K562 (cell line): ENCODE measurements at regions not wholly inside any gene's neighbourhood (a gene's known extent, or its start where the extent isn't known, plus 50 kb on each side); places are given as distances from the start of the nearest gene placed in this dataset.

Source experiments
- ATAC-seq: fragments of 200-7000 bp; cut with Tn5 transposase; 3 replicates; pipeline ENCODE4 v1.9.1; 2020; ENCODE audit warnings: moderate library complexity
- BruUV-seq: library from RNA; stranded (reverse); fragments of 400-500 nt; replicated peaks from 2 replicates; lab custom pipeline; 2021; lab: Mats Ljungman, UMichigan
- CTCF ChIA-PET: fragments of 300-600 bp; formaldehyde crosslinking; extraction: SDS; loops from one replicate; lab custom pipeline; 2021; ENCODE audit warnings: low intra/inter-chr PET ratio; lab: Yijun Ruan, JAX
- POLR2A ChIA-PET: fragments of 300-600, 350-650 bp; sonication (Branson Sonifier 250); formaldehyde crosslinking; extraction: SDS; loops from one replicate; lab custom pipeline; 2021; ENCODE audit warnings: antibody characterized with exemption, inconsistent platforms; lab: Yijun Ruan, JAX
- DNase-seq, 4 experiments: peaks; one replicate each; pipeline versions ENCODE4 v3.0.0 to v3.0.0-alpha.2; 2011 to 2018; ENCODE audit warnings: low spot score in 3 of 4, mixed read lengths in 3 of 4; ENCODE audit errors: extremely low read depth in 1 of 4
- FAIRE-seq: peaks from 2 replicates; lab custom pipeline; 2011; peaks lifted over from hg19 to GRCh38; lab: Jason Lieb, UNC
- H2AFZ ChIP-seq: 2 replicates; pipeline ENCODE4 v1.6.0; 2011; ENCODE audit warnings: low read depth, low read length, control low read depth, inconsistent platforms
- H3K27ac ChIP-seq: fragments of 200-600 bp; 3 replicates; pipeline ENCODE4 v1.8.0; 2011; ENCODE audit warnings: low read depth, mild to moderate bottlenecking, control low read depth, inconsistent platforms, low read length, moderate library complexity, mixed read lengths; ENCODE audit errors: extremely low read depth
- H3K27me3 ChIP-seq, 2 experiments: fragments of 300-600 bp in 1 of 2; 2 replicates in 1 of 2; 3 replicates in 1 of 2; pipeline versions ENCODE4 v1.6.0 to v1.8.0; 2011; ENCODE audit warnings: inconsistent platforms in 2 of 2, low read length in 2 of 2, mild to moderate bottlenecking in 1 of 2, mixed read lengths in 1 of 2, moderate library complexity in 1 of 2; ENCODE audit not compliant: control insufficient read depth in 2 of 2, insufficient read depth in 2 of 2
- H3K36me3 ChIP-seq: fragments of 300-600 bp; 3 replicates; pipeline ENCODE4 v1.8.0; 2011; ENCODE audit warnings: mild to moderate bottlenecking, low read length, inconsistent platforms; ENCODE audit not compliant: control insufficient read depth, insufficient read depth
- H3K4me1 ChIP-seq, 2 experiments: fragments of 200-600 bp in 1 of 2; replicated peaks in 1 of 2; 2 replicates in 1 of 2; 3 replicates in 1 of 2; pipeline versions ENCODE4 v1.5.1 to v1.8.0; 2011; ENCODE audit warnings: inconsistent platforms in 2 of 2, low read length in 2 of 2, mild to moderate bottlenecking in 1 of 2, mixed read lengths in 1 of 2, moderate library complexity in 1 of 2; ENCODE audit not compliant: control insufficient read depth in 2 of 2, insufficient read depth in 2 of 2
- H3K4me2 ChIP-seq: 2 replicates; pipeline ENCODE4 v1.6.1; 2011; ENCODE audit warnings: low read length, control low read depth, inconsistent platforms, mixed read lengths; ENCODE audit not compliant: insufficient read depth
- H3K4me3 ChIP-seq: fragments of 200-600 bp; sonication (generic), shearing (Covaris generic); 2 replicates; pipeline ENCODE4 v1.5.1; 2016; ENCODE audit warnings: control low read depth, inconsistent platforms
- H3K79me2 ChIP-seq: fragments of 200-600 bp; 3 replicates; pipeline ENCODE4 v1.8.0; 2011; ENCODE audit warnings: low read length, inconsistent platforms; ENCODE audit not compliant: control insufficient read depth, insufficient read depth
- H3K9ac ChIP-seq, 2 experiments: 2 replicates each; pipeline versions ENCODE4 v1.6.0 to v1.6.1; 2011; ENCODE audit warnings: low read depth in 2 of 2, low read length in 2 of 2, control low read depth in 1 of 2, inconsistent platforms in 1 of 2, mild to moderate bottlenecking in 1 of 2, mixed read lengths in 1 of 2; ENCODE audit not compliant: insufficient read depth in 1 of 2
- H3K9me1 ChIP-seq: one replicate; pipeline ENCODE4 v1.6.0; 2011; ENCODE audit warnings: inconsistent platforms, mild to moderate bottlenecking, low read length, moderate library complexity; ENCODE audit not compliant: control insufficient read depth, insufficient read depth
- H3K9me3 ChIP-seq: replicated peaks from 2 replicates; pipeline ENCODE4 v1.5.1; 2011; ENCODE audit warnings: low read depth, low read length, inconsistent platforms; ENCODE audit not compliant: control insufficient read depth, insufficient read depth
- H4K20me1 ChIP-seq: replicated peaks from 2 replicates; pipeline ENCODE4 v1.6.1; 2011; ENCODE audit warnings: low read length, inconsistent platforms, mixed read lengths; ENCODE audit not compliant: control insufficient read depth, insufficient read depth
- BRF1 ChIP-seq: IDR thresholded peaks from 3 replicates; pipeline ENCODE4 v1.6.1; 2011; ENCODE audit warnings: borderline replicate concordance, mild to moderate bottlenecking; ENCODE audit not compliant: insufficient read length; ENCODE audit errors: extremely low read depth
- KAT8 ChIP-seq: fragments of 450-650 bp; IDR thresholded peaks from 2 replicates; pipeline ENCODE4 v1.6.1; 2016; ENCODE audit warnings: low read depth, mild to moderate bottlenecking
- KDM2B ChIP-seq: fragments of 250-450 bp; sonication (Bioruptor Pico); IDR thresholded peaks from 2 replicates; pipeline ENCODE4 v1.8.0; 2021; ENCODE audit warnings: mild to moderate bottlenecking, moderate library complexity
- PCBP2 ChIP-seq: fragments of 200-400 bp; formaldehyde crosslinking; IDR thresholded peaks from 2 replicates; pipeline ENCODE4 v1.6.1; 2018; ENCODE audit warnings: low read length, low read depth, mild to moderate bottlenecking, moderate library complexity; ENCODE audit not compliant: poor library complexity, severe bottlenecking
- POLR2A ChIP-seq: fragments of 450-650 bp; conservative IDR thresholded peaks from 2 replicates; pipeline ENCODE4 v1.6.1; 2016
- RFX7 ChIP-seq: fragments of 250-450 bp; sonication (Bioruptor Pico); IDR thresholded peaks from 2 replicates; pipeline ENCODE4 v1.5.1; 2021; ENCODE audit warnings: mild to moderate bottlenecking
- ZBTB11 ChIP-seq, 3 experiments: fragments of 200-800 bp in 1 of 3; fragments of 250-450 bp in 1 of 3; fragments of 450-650 bp in 1 of 3; sonication (Bioruptor Pico) in 1 of 3; sonication (Bioruptor generic) in 1 of 3; formaldehyde crosslinking in 1 of 3; IDR thresholded peaks; 2 replicates each; pipeline versions ENCODE4 v1.6.1 to v1.8.0; 2016 to 2022; ENCODE audit warnings: mild to moderate bottlenecking in 2 of 3, missing genetic modification characterization in 2 of 3, missing compliant biosample characterization in 1 of 3, moderate library complexity in 1 of 3
- ZNF121 ChIP-seq: sonication (generic); formaldehyde crosslinking; conservative IDR thresholded peaks from 2 replicates; pipeline ENCODE4 v1.8.0; 2022; ENCODE audit warnings: missing genetic modification reagents
- ZNF407 ChIP-seq: fragments of 450-650 bp; IDR thresholded peaks from 2 replicates; pipeline ENCODE4 v1.6.1; 2016; ENCODE audit warnings: low read depth
- WGBS: fragments of 100-300 bp; shearing (Covaris generic); methylation state at CpG from one replicate; pipeline ENCODE4 v1.1.6; 2016; ENCODE audit warnings: low coverage, mixed read lengths; ENCODE audit not compliant: insufficient coverage; ENCODE audit errors: missing lambda C conversion rate; 5-methylcytosine and 5-hydroxymethylcytosine counted together
- in situ Hi-C: fragments of 300-500 bp; cut with MboI; formaldehyde crosslinking; loops from 4 replicates; pipeline ENCODE4 v1.15.0; 2018; ENCODE audit warnings: inconsistent platforms, mixed read lengths
- intact Hi-C: fragments of 100-400 bp; cut with micrococcal nuclease; formaldehyde crosslinking; loops from 2 replicates; pipeline ENCODE4 v1.14.2; 2022

- Histone ChIP-seq H3K9me3 (no peaks in the 10 kb centered on the region), H3K27ac (no peak overlapping the region), H3K4me1 (no peaks in the 10 kb centered on the region), H2AFZ (no peak overlapping the region), H3K79me2 (no peaks in the 10 kb centered on the region), H3K4me3 (no peak overlapping the region), H3K36me3 (no peaks in the 10 kb centered on the region), H3K9me1 (no peaks in the 10 kb centered on the region), H3K27me3 (no peaks in the 10 kb centered on the region), H3K4me2 (no peak overlapping the region), H4K20me1 (no peaks in the 10 kb centered on the region), H3K9ac (no peak overlapping the region)
- BruUV-seq, result no TSS peak
- in situ Hi-C loops, result no loop called here
- DNase-seq (no peak), FAIRE-seq (no peak), ATAC-seq (no peak)
- ChIA-PET CTCF (no interaction called here), POLR2A (no interaction called here)
- WGBS, result 1% methylated on average over 5 of the region's 5 CpGs
- intact Hi-C loops, result no loop called here
- no peak for TF ChIP-seq PCBP2
- no peak for TF ChIP-seq ZNF121 (CRISPR knock-in tag)
- no peak for TF ChIP-seq POLR2A
- TF ChIP-seq KAT8, result no peak
- TF ChIP-seq RFX7 (CRISPR knock-in tag), result no peak
- no peak for TF ChIP-seq ZBTB11 (CRISPR knock-in tag; IDR thresholded peaks at IDR 0.05)
- TF ChIP-seq ZNF407, result no peak
- no peak for TF ChIP-seq BRF1
- TF ChIP-seq KDM2B (CRISPR knock-in tag), result no peak
These were observed 517.7 kb upstream of the WWC1 start for GRCh38 chr5:167773668-167774301.
